Breast epithelium (tissue), 4 donors: ENCODE measurements at regions not wholly inside any gene's neighbourhood (a gene's known extent, or its start where the extent isn't known, plus 50 kb on each side); places are given as distances from the start of the nearest gene placed in this dataset.
A peak's percentile ranks its signal among the peaks of the same experiment; 100 is the strongest.

Experiments
- DNase-seq, 2 donors: peaks; one replicate each; pipeline ENCODE4 v3.0.0-alpha.2; 2019; ENCODE audit warnings: low spot score in 2 of 2
- H3K27ac ChIP-seq, 2 donors: fragments of 200-600 bp; sonication (generic) in 1 of 2; one replicate each; pipeline ENCODE4 v1.5.1; 2016 to 2019; ENCODE audit warnings: mild to moderate bottlenecking in 1 of 2
- H3K27me3 ChIP-seq, 2 donors: fragments of 200-600 bp; sonication (generic) in 1 of 2; one replicate each; pipeline versions ENCODE4 v1.5.1 to v1.6.0; 2017 to 2019; ENCODE audit warnings: control low read depth in 1 of 2, mild to moderate bottlenecking in 1 of 2
- H3K36me3 ChIP-seq: fragments of 200-600 bp; one replicate; pipeline ENCODE4 v1.5.1; 2019
- H3K4me1 ChIP-seq, 2 donors: fragments of 200-600 bp; sonication (generic); one replicate each; pipeline ENCODE4 v1.5.1; 2016 to 2019; ENCODE audit warnings: control low read depth in 1 of 2
- H3K4me3 ChIP-seq, 3 donors: fragments of 200-600 bp; sonication (generic); 1 replicate in 2 of 3; 2 replicates in 1 of 3; pipeline ENCODE4 v1.5.1; 2016 to 2019; ENCODE audit warnings: mild to moderate bottlenecking in 3 of 3, moderate library complexity in 2 of 3
- H3K9me3 ChIP-seq, 2 donors: fragments of 200-600 bp; sonication (generic) in 1 of 2; one replicate each; pipeline ENCODE4 v1.5.1; 2016 to 2019; ENCODE audit warnings: control low read depth in 1 of 2
- CTCF ChIP-seq, 3 donors: fragments of 450-650 bp; IDR thresholded peaks; one replicate each; pipeline ENCODE4 v1.5.1; 2016 to 2017; ENCODE audit warnings: antibody characterized with exemption in 3 of 3, mild to moderate bottlenecking in 3 of 3, moderate library complexity in 3 of 3
- POLR2A ChIP-seq: fragments of 450-650 bp; IDR thresholded peaks from one replicate; pipeline ENCODE4 v1.6.1; 2016; ENCODE audit warnings: antibody characterized with exemption, mild to moderate bottlenecking, moderate library complexity
- POLR2AphosphoS5 ChIP-seq, 3 donors: sonication (generic); formaldehyde crosslinking; IDR thresholded peaks; one replicate each; pipeline ENCODE4 v1.6.1; 2017; ENCODE audit warnings: antibody characterized with exemption in 3 of 3
- intact Hi-C: fragments of 100-400 bp; cut with DNase I; formaldehyde crosslinking; loops from one replicate; pipeline ENCODE4 v1.15.1; 2023; ENCODE audit warnings: low total_unique reads

GRCh38 chr15:92565351-92566125 lies 90.0 kb downstream of the FAM174B start:
- no peaks in the 10 kb centered on the region for H3K4me1 ChIP-seq
- DNase-seq = no peak
- no peak overlapping the region for H3K27ac ChIP-seq
- intact Hi-C loops = no loop called here
- H3K36me3 ChIP-seq = no peaks in the 10 kb centered on the region
- H3K4me3 ChIP-seq = no peak overlapping the region
- H3K9me3 ChIP-seq = no peaks in the 10 kb centered on the region
- no peaks in the 10 kb centered on the region for H3K27me3 ChIP-seq
- TF ChIP-seq POLR2AphosphoS5 (IDR thresholded peaks at IDR 0.05) (no peak), CTCF (IDR thresholded peaks at IDR 0.05) (no peak), POLR2A (no peak)

GRCh38 chr15:92561754-92562153 lies 93.8 kb downstream of the FAM174B start:
- intact Hi-C loops = no loop called here
- Histone ChIP-seq H3K9me3 (no peaks in the 10 kb centered on the region), H3K36me3 (no peaks in the 10 kb centered on the region), H3K27ac (no peak overlapping the region), H3K4me3 (no peak overlapping the region), H3K4me1 (no peaks in the 10 kb centered on the region), H3K27me3 (no peaks in the 10 kb centered on the region)
- TF ChIP-seq POLR2A (no peak), POLR2AphosphoS5 (IDR thresholded peaks at IDR 0.05) (no peak), CTCF (IDR thresholded peaks at IDR 0.05) (no peak)
- no peak for DNase-seq

GRCh38 chr15:92553317-92553716 lies 102.3 kb downstream of the FAM174B start:
- no peak for TF ChIP-seq POLR2AphosphoS5 (IDR thresholded peaks at IDR 0.05)
- no peak for TF ChIP-seq POLR2A
- TF ChIP-seq CTCF (IDR thresholded peaks at IDR 0.05) = no peak
- Histone ChIP-seq H3K4me1 (no peaks in the 10 kb centered on the region), H3K4me3 (no peak overlapping the region), H3K27ac (no peak overlapping the region), H3K27me3 (no peaks in the 10 kb centered on the region), H3K9me3 (no peaks in the 10 kb centered on the region), H3K36me3 (no peaks in the 10 kb centered on the region)
- intact Hi-C loops = no loop called here
- DNase-seq = no peak

- H3K9me3 ChIP-seq = no peaks in the 10 kb centered on the region
- DNase-seq = no peak
- no peaks in the 10 kb centered on the region for H3K36me3 ChIP-seq
- H3K27me3 ChIP-seq = no peaks in the 10 kb centered on the region
- intact Hi-C loops = no loop called here
- no peaks in the 10 kb centered on the region for H3K4me1 ChIP-seq
- H3K27ac ChIP-seq = no peak overlapping the region
- TF ChIP-seq POLR2A = no peak
- no peak for TF ChIP-seq CTCF (IDR thresholded peaks at IDR 0.05)
- no peak for TF ChIP-seq POLR2AphosphoS5 (IDR thresholded peaks at IDR 0.05)
- no peak overlapping the region for H3K4me3 ChIP-seq
Observed at GRCh38 chr15:92545996-92546395, 109.6 kb downstream of the FAM174B start.

GRCh38 chr15:92541291-92542200 lies 114.0 kb downstream of the FAM174B start:
- H3K9me3 ChIP-seq = no peaks in the 10 kb centered on the region
- H3K4me3 ChIP-seq = no peak overlapping the region
- no peak overlapping the region for H3K27ac ChIP-seq
- peak in 1 of 2 donors; percentile 64 for DNase-seq
- intact Hi-C loops = no loop called here
- TF ChIP-seq CTCF (IDR thresholded peaks at IDR 0.05) (no peak), POLR2AphosphoS5 (IDR thresholded peaks at IDR 0.05) (no peak), POLR2A (no peak)
- H3K27me3 ChIP-seq = no peaks in the 10 kb centered on the region
- no peaks in the 10 kb centered on the region for H3K4me1 ChIP-seq
- no peaks in the 10 kb centered on the region for H3K36me3 ChIP-seq
